Epithelial cell of proximal tubule (primary cell): ENCODE measurements at regions not wholly inside any gene's neighbourhood (a gene's known extent, or its start where the extent isn't known, plus 50 kb on each side); places are given as distances from the start of the nearest gene placed in this dataset.

Experiments used
- DNase-seq: peaks from one replicate; pipeline ENCODE4 v3.0.0-alpha.2; 2011; ENCODE audit warnings: low read depth
- H3K4me3 ChIP-seq: 2 replicates; pipeline ENCODE4 v1.5.1; 2011; ENCODE audit warnings: low read depth, mild to moderate bottlenecking, low read length
- TF ChIP-seq, protein P1 (sequence below): conservative IDR thresholded peaks from 2 replicates; pipeline ENCODE4 v1.5.1; 2012; ENCODE audit warnings: low read depth, mild to moderate bottlenecking, low read length

DNA sequence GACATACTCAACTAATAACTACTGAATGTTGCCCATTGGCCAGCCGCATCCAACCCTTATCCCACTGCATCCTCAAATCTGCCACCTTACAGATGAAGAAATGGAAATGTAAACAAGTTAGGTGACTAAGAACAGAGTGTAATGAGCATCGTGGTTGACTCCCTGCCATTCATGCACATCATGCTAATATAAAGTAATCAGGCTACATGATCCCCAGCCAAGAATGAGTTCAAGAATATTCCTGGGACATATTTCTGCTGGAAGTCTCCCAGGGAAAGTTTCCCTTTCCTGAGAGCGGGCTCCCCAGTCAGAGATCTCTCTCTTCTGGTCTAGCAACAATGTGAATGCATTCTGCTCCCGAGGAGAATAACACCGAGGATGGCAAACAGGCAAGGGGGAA, 55.9 kb upstream of the SERP2 start:
- TF ChIP-seq, protein P1, sequence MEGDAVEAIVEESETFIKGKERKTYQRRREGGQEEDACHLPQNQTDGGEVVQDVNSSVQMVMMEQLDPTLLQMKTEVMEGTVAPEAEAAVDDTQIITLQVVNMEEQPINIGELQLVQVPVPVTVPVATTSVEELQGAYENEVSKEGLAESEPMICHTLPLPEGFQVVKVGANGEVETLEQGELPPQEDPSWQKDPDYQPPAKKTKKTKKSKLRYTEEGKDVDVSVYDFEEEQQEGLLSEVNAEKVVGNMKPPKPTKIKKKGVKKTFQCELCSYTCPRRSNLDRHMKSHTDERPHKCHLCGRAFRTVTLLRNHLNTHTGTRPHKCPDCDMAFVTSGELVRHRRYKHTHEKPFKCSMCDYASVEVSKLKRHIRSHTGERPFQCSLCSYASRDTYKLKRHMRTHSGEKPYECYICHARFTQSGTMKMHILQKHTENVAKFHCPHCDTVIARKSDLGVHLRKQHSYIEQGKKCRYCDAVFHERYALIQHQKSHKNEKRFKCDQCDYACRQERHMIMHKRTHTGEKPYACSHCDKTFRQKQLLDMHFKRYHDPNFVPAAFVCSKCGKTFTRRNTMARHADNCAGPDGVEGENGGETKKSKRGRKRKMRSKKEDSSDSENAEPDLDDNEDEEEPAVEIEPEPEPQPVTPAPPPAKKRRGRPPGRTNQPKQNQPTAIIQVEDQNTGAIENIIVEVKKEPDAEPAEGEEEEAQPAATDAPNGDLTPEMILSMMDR: no peak
- no peak overlapping the region for H3K4me3 ChIP-seq
- DNase-seq: no peak

DNA sequence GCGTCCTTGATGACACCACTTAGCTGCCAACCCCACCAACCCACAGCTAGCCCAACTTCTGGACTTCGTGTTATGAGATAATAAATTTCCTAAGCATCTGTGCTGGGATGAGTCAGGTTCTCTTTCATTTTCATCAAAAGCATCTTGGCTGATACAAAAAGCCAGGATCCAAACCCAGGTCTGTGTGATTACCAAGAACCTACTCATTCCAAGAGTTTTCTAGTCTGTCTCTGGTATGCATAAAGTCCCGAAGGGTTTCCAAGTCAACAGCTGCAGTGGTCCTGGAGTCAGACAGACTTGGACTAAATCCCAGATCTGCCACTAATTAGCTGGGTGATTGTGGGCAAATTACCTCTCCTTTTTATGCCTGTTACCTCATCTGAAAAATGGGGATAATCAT, 55.5 kb upstream of the SERP2 start:
- TF ChIP-seq, protein P1: no peak
- no peak for DNase-seq
- no peak overlapping the region for H3K4me3 ChIP-seq

DNA sequence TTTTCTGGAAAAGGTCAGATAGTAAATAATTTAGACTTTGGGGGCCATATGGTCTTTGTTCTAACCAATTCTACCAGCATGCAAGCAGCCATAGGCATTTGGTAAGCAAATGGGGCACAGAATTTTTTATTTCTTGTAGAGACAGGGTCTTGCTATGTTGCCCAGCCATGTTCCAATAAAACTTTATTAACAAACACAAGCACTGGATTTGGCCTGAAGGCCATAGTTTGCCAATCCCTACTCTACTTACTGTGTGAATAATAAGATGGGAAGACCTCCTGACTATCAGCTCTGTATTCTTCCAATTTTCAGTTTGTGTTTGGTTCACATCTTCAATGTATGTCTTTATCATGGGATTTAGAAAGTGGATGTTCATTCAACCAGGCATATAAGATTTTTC, 53.0 kb upstream of the SERP2 start:
- TF ChIP-seq, protein P1: no peak
- H3K4me3 ChIP-seq: no peak overlapping the region
- DNase-seq: no peak

DNA sequence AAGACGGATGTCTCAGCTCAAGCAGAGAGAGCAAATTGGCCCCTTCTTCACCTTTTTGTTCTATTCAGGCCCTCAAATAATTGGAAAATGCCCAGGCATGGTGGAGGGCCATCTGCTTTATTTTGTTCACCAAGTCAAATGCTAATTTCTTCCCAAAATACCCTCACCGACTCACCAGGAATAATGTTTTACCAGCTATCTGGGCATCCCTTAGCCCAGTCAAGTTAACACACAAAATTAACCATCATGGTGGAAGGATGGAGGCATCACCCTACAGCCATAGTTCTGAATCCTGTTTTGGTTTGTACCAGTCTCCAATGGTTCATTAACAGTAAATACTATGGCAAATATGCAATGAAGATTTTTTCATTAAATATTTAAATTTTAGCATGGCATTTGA, 51.7 kb upstream of the SERP2 start:
- no peak for DNase-seq
- TF ChIP-seq, protein P1: no peak
- no peak overlapping the region for H3K4me3 ChIP-seq

DNA sequence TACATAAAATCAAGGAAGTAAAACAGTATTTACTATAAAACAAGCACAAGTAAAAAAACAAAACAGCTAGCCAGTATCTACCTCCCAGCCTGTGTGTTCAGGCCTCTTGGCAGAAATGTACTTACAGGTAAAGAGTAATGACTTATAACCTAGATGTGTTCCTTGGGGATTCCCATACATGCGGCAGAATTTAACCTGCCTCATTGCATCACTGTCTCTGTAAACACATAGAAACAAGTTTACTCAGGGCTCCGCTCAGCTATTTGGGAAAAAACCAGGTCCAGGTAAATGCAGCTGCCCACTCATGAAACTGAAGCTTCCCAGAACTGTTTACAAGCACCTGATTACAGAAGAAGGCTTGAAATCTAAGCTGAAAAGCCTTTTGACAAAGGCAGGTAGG, 50.7 kb upstream of the SERP2 start:
- TF ChIP-seq, protein P1: no peak
- H3K4me3 ChIP-seq: no peak overlapping the region
- DNase-seq: no peak

DNA sequence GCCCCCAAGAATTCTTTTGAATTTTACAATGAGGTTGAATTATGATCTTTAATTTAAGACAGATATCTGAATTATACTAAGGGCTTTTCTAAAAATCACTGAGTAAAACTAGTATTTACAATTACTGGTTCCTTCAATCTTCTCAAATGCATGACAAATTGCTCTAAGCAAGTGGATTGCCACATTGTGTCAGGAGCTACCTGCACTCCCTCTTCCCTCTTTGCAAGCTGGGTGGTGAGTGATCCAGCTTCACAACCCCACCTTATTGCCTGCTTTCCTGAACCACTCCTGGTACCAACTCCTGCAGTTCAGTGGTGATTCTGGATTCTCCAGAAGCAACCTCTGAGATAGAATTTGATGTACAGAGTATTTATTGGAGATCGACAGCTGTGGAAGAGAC, 49.9 kb upstream of the SERP2 start:
- no peak for DNase-seq
- no peak overlapping the region for H3K4me3 ChIP-seq
- TF ChIP-seq, protein P1: no peak
